ENCODE measurements at regions not wholly inside any gene's neighbourhood (a gene's known extent, or its start where the extent isn't known, plus 50 kb on each side); places are given as distances from the start of the nearest gene placed in this dataset.

GRCh38 chr13:47109028-47109427 is 212.2 kb upstream of the HTR2A start:
- DNase-seq = no peak

GRCh38 chr13:47100214-47100853 is 203.5 kb upstream of the HTR2A start:
- no peak for DNase-seq

- DNase-seq = no peak
Measured at GRCh38 chr13:47094734-47095434, 198.0 kb upstream of the HTR2A start.

- DNase-seq = no peak
Measured at GRCh38 chr13:47092202-47092601, 195.3 kb upstream of the HTR2A start.

GRCh38 chr13:47087841-47088240 is 191.0 kb upstream of the HTR2A start:
- no peak for DNase-seq

- no peak for DNase-seq
Measured at GRCh38 chr13:47087241-47087640, 190.4 kb upstream of the HTR2A start.

- DNase-seq = no peak
Measured at GRCh38 chr13:47085346-47085745, 188.5 kb upstream of the HTR2A start.

GRCh38 chr13:47081850-47082249 is 185.0 kb upstream of the HTR2A start:
- DNase-seq = no peak

GRCh38 chr13:47081246-47081645 is 184.4 kb upstream of the HTR2A start:
- no peak for DNase-seq

- no peak for DNase-seq
Measured at GRCh38 chr13:47080621-47081020, 183.8 kb upstream of the HTR2A start.

GRCh38 chr13:47076500-47076899 is 179.6 kb upstream of the HTR2A start:
- no peak for DNase-seq

GRCh38 chr13:47069133-47069532 is 172.3 kb upstream of the HTR2A start:
- no peak for DNase-seq

- DNase-seq = no peak
Measured at GRCh38 chr13:47067306-47067705, 170.5 kb upstream of the HTR2A start.

- DNase-seq = no peak
Measured at GRCh38 chr13:47066226-47066625, 169.4 kb upstream of the HTR2A start.

- DNase-seq = no peak
Measured at GRCh38 chr13:47064381-47064780, 167.5 kb upstream of the HTR2A start.

- DNase-seq = no peak
Measured at GRCh38 chr13:47049276-47049989, 152.6 kb upstream of the HTR2A start.

- DNase-seq = no peak
Measured at GRCh38 chr13:47046706-47047105, 149.9 kb upstream of the HTR2A start.

GRCh38 chr13:47044842-47045241 is 148.0 kb upstream of the HTR2A start:
- no peak for DNase-seq

- no peak for DNase-seq
Measured at GRCh38 chr13:47039106-47039505, 142.3 kb upstream of the HTR2A start.

- no peak for DNase-seq
Measured at GRCh38 chr13:47038188-47038587, 141.3 kb upstream of the HTR2A start.

- DNase-seq = no peak
Measured at GRCh38 chr13:47036294-47037008, 139.6 kb upstream of the HTR2A start.

GRCh38 chr13:47033216-47033615 is 136.4 kb upstream of the HTR2A start:
- no peak for DNase-seq

- DNase-seq = no peak
Measured at GRCh38 chr13:47027780-47028437, 131.1 kb upstream of the HTR2A start.

Data from CD4-positive, alpha-beta T cell treated with Interferon alpha-2 for 1 hour (primary cell).